ENCODE measurements at regions not wholly inside any gene's neighbourhood (a gene's known extent, or its start where the extent isn't known, plus 50 kb on each side); places are given as distances from the start of the nearest gene placed in this dataset.

GRCh38 chr18:55139836-55140235, 180.6 kb upstream of the CCDC68 start:
- H3K4me1 Mint-ChIP-seq (ENCODE audit: low read depth, unreplicated experiment): peaks cover 58% of the 10 kb centered on the region
- no peaks in the 10 kb centered on the region for H3K36me3 ChIP-seq (ENCODE audit: insufficient read depth, low read length)
- no peak overlapping the region for H3K4me3 Mint-ChIP-seq (ENCODE audit: unreplicated experiment)
- no peaks in the 10 kb centered on the region for H3K9me3 ChIP-seq (ENCODE audit: insufficient read depth, low read depth, low read length)
- peaks cover 6% of the 10 kb centered on the region for H3K9me3 Mint-ChIP-seq (ENCODE audit: unreplicated experiment)
- H2AFZ ChIP-seq (ENCODE audit: low read depth, low read length): no peak overlapping the region
- no peak overlapping the region for H3K9ac ChIP-seq (ENCODE audit: low read length)
- H3K4me2 ChIP-seq (ENCODE audit: low read length): peak overlapping the region; percentile 49
- no peak for TF ChIP-seq EZH2 (IDR thresholded peaks at IDR 0.05; ENCODE audit: insufficient read depth, low read length)
- TF ChIP-seq, protein P1, sequence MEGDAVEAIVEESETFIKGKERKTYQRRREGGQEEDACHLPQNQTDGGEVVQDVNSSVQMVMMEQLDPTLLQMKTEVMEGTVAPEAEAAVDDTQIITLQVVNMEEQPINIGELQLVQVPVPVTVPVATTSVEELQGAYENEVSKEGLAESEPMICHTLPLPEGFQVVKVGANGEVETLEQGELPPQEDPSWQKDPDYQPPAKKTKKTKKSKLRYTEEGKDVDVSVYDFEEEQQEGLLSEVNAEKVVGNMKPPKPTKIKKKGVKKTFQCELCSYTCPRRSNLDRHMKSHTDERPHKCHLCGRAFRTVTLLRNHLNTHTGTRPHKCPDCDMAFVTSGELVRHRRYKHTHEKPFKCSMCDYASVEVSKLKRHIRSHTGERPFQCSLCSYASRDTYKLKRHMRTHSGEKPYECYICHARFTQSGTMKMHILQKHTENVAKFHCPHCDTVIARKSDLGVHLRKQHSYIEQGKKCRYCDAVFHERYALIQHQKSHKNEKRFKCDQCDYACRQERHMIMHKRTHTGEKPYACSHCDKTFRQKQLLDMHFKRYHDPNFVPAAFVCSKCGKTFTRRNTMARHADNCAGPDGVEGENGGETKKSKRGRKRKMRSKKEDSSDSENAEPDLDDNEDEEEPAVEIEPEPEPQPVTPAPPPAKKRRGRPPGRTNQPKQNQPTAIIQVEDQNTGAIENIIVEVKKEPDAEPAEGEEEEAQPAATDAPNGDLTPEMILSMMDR (IDR thresholded peaks at IDR 0.05; ENCODE audit: insufficient read depth, low read depth, low read length): no peak
- peaks cover 47% of the 10 kb centered on the region for H3K4me1 ChIP-seq (ENCODE audit: insufficient read depth, low read length)
- H3K27ac Mint-ChIP-seq (ENCODE audit: unreplicated experiment): peak overlapping the region; percentile 75
- H3K79me2 ChIP-seq (ENCODE audit: insufficient read depth, low read length): no peaks in the 10 kb centered on the region
- H3K27me3 Mint-ChIP-seq (ENCODE audit: low read depth, unreplicated experiment): no peaks in the 10 kb centered on the region
- H3K27ac ChIP-seq (ENCODE audit: low read depth, low read length): no peak overlapping the region
- FAIRE-seq (no peak), DNase-seq (ENCODE audit: low read depth) (no peak)
- H4K20me1 ChIP-seq (ENCODE audit: insufficient read depth, low read length): no peaks in the 10 kb centered on the region
- H3K4me3 ChIP-seq (ENCODE audit: insufficient read depth, low read depth, low read length): no peak overlapping the region
- no peaks in the 10 kb centered on the region for H3K36me3 Mint-ChIP-seq (ENCODE audit: low read depth, unreplicated experiment)
- no peaks in the 10 kb centered on the region for H3K27me3 ChIP-seq (ENCODE audit: insufficient read depth, low read length)

DNA sequence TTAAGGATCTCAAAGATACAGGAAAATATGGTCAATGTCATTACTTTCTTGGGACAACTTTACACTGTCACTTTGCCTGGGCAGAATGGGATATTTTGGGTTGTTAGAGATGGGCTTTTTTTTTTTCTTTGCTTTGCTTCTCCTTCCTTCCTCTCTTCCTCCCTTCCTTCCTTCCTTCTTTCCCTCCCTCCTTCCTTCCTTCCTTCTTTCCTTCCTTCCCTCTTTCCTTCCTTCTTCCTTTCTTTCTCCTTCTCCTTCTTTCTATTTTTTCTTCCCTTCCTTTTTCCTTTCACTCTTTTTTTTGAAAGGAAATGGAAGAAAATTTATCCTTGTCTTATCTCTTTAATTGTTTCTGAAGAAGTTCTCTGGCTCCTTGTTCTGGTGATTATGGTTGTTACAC, 180.0 kb upstream of the CCDC68 start:
- Mint-ChIP-seq H3K36me3 (ENCODE audit: low read depth, unreplicated experiment) (no peaks in the 10 kb centered on the region), H3K4me1 (ENCODE audit: low read depth, unreplicated experiment) (peaks cover 58% of the 10 kb centered on the region), H3K4me3 (ENCODE audit: unreplicated experiment) (no peak overlapping the region), H3K9me3 (ENCODE audit: unreplicated experiment) (peaks cover 6% of the 10 kb centered on the region), H3K27me3 (ENCODE audit: low read depth, unreplicated experiment) (no peaks in the 10 kb centered on the region), H3K27ac (ENCODE audit: unreplicated experiment) (peak overlapping the region; percentile 75)
- no peaks in the 10 kb centered on the region for H3K36me3 ChIP-seq (ENCODE audit: insufficient read depth, low read length)
- H3K27me3 ChIP-seq (ENCODE audit: insufficient read depth, low read length): no peaks in the 10 kb centered on the region
- no peak overlapping the region for H3K4me2 ChIP-seq (ENCODE audit: low read length)
- no peak overlapping the region for H2AFZ ChIP-seq (ENCODE audit: low read depth, low read length)
- FAIRE-seq (no peak), DNase-seq (ENCODE audit: low read depth) (no peak)
- no peaks in the 10 kb centered on the region for H3K79me2 ChIP-seq (ENCODE audit: insufficient read depth, low read length)
- no peak overlapping the region for H3K9ac ChIP-seq (ENCODE audit: low read length)
- TF ChIP-seq, protein P1 (IDR thresholded peaks at IDR 0.05; ENCODE audit: insufficient read depth, low read depth, low read length): no peak
- TF ChIP-seq EZH2 (IDR thresholded peaks at IDR 0.05; ENCODE audit: insufficient read depth, low read length): no peak
- no peak overlapping the region for H3K4me3 ChIP-seq (ENCODE audit: insufficient read depth, low read depth, low read length)
- H3K4me1 ChIP-seq (ENCODE audit: insufficient read depth, low read length): peaks cover 47% of the 10 kb centered on the region
- no peaks in the 10 kb centered on the region for H3K9me3 ChIP-seq (ENCODE audit: insufficient read depth, low read depth, low read length)
- H3K27ac ChIP-seq (ENCODE audit: low read depth, low read length): no peak overlapping the region
- H4K20me1 ChIP-seq (ENCODE audit: insufficient read depth, low read length): no peaks in the 10 kb centered on the region

- Histone ChIP-seq H2AFZ (ENCODE audit: low read depth, low read length) (no peak overlapping the region), H4K20me1 (ENCODE audit: insufficient read depth, low read length) (no peaks in the 10 kb centered on the region), H3K79me2 (ENCODE audit: insufficient read depth, low read length) (no peaks in the 10 kb centered on the region), H3K36me3 (ENCODE audit: insufficient read depth, low read length) (no peaks in the 10 kb centered on the region), H3K4me1 (ENCODE audit: insufficient read depth, low read length) (peaks cover 47% of the 10 kb centered on the region), H3K27me3 (ENCODE audit: insufficient read depth, low read length) (no peaks in the 10 kb centered on the region), H3K27ac (ENCODE audit: low read depth, low read length) (no peak overlapping the region), H3K9me3 (ENCODE audit: insufficient read depth, low read depth, low read length) (no peaks in the 10 kb centered on the region), H3K9ac (ENCODE audit: low read length) (no peak overlapping the region), H3K4me2 (ENCODE audit: low read length) (no peak overlapping the region), H3K4me3 (ENCODE audit: insufficient read depth, low read depth, low read length) (no peak overlapping the region)
- no peak overlapping the region for H3K4me3 Mint-ChIP-seq (ENCODE audit: unreplicated experiment)
- peaks cover 58% of the 10 kb centered on the region for H3K4me1 Mint-ChIP-seq (ENCODE audit: low read depth, unreplicated experiment)
- FAIRE-seq (no peak), DNase-seq (ENCODE audit: low read depth) (no peak)
- H3K9me3 Mint-ChIP-seq (ENCODE audit: unreplicated experiment): peaks cover 5% of the 10 kb centered on the region
- H3K27ac Mint-ChIP-seq (ENCODE audit: unreplicated experiment): no peak overlapping the region
- H3K36me3 Mint-ChIP-seq (ENCODE audit: low read depth, unreplicated experiment): no peaks in the 10 kb centered on the region
- TF ChIP-seq, protein P1 (IDR thresholded peaks at IDR 0.05; ENCODE audit: insufficient read depth, low read depth, low read length): no peak
- no peak for TF ChIP-seq EZH2 (IDR thresholded peaks at IDR 0.05; ENCODE audit: insufficient read depth, low read length)
- no peaks in the 10 kb centered on the region for H3K27me3 Mint-ChIP-seq (ENCODE audit: low read depth, unreplicated experiment)
Observed at GRCh38 chr18:55138401-55138800, 179.1 kb upstream of the CCDC68 start.

Data from astrocyte (in vitro differentiated cells and primary cell).